HEK293 (cell line): ENCODE measurements at regions not wholly inside any gene's neighbourhood (a gene's known extent, or its start where the extent isn't known, plus 50 kb on each side); places are given as distances from the start of the nearest gene placed in this dataset.

Source experiments
- ZNF174 ChIP-seq: fragments of 450-650 bp; formaldehyde crosslinking; IDR thresholded peaks from 2 replicates; pipeline ENCODE4 v1.5.0; 2017; ENCODE audit warnings: missing biosample characterization, mild to moderate bottlenecking, missing genetic modification characterization
- ZNF280D ChIP-seq: fragments of 450-650 bp; formaldehyde crosslinking; IDR thresholded peaks from 2 replicates; pipeline ENCODE4 v1.5.1; 2016; ENCODE audit warnings: missing biosample characterization, missing genetic modification characterization
- ZNF292 ChIP-seq: fragments of 450-650 bp; formaldehyde crosslinking; IDR thresholded peaks from 2 replicates; pipeline ENCODE4 v1.5.1; 2016; ENCODE audit warnings: low read depth, missing biosample characterization, missing genetic modification characterization, borderline replicate concordance
- ZNF626 ChIP-seq: fragments of 450-650 bp; sonication (Bioruptor Pico); formaldehyde crosslinking; IDR thresholded peaks from 2 replicates; pipeline ENCODE4 v1.5.1; 2018; ENCODE audit warnings: missing biosample characterization, missing genetic modification characterization, inconsistent platforms
- ZNF660 ChIP-seq: fragments of 450-650 bp; IDR thresholded peaks from 2 replicates; pipeline ENCODE4 v1.5.1; 2018; ENCODE audit warnings: missing biosample characterization, mild to moderate bottlenecking, missing genetic modification characterization
- TF ChIP-seq, protein P1 (sequence below): fragments of 450-650 bp; formaldehyde crosslinking; IDR thresholded peaks from 2 replicates; pipeline ENCODE4 v1.5.1; 2016; ENCODE audit warnings: missing biosample characterization, missing genetic modification characterization
- TF ChIP-seq, protein P2 (sequence below): fragments of 450-650 bp; formaldehyde crosslinking; IDR thresholded peaks from 2 replicates; pipeline ENCODE4 v1.5.1; 2016; ENCODE audit warnings: missing biosample characterization, missing genetic modification characterization
- TF ChIP-seq, protein P3 (sequence below): fragments of 450-650 bp; formaldehyde crosslinking; IDR thresholded peaks from 2 replicates; pipeline ENCODE4 v1.5.1; 2016; ENCODE audit warnings: missing biosample characterization, missing genetic modification characterization

- TF ChIP-seq, protein P1, sequence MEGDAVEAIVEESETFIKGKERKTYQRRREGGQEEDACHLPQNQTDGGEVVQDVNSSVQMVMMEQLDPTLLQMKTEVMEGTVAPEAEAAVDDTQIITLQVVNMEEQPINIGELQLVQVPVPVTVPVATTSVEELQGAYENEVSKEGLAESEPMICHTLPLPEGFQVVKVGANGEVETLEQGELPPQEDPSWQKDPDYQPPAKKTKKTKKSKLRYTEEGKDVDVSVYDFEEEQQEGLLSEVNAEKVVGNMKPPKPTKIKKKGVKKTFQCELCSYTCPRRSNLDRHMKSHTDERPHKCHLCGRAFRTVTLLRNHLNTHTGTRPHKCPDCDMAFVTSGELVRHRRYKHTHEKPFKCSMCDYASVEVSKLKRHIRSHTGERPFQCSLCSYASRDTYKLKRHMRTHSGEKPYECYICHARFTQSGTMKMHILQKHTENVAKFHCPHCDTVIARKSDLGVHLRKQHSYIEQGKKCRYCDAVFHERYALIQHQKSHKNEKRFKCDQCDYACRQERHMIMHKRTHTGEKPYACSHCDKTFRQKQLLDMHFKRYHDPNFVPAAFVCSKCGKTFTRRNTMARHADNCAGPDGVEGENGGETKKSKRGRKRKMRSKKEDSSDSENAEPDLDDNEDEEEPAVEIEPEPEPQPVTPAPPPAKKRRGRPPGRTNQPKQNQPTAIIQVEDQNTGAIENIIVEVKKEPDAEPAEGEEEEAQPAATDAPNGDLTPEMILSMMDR, result no peak
- TF ChIP-seq ZNF626 (no peak), ZNF280D (no peak), ZNF292 (tag by site-specific recombination) (no peak), ZNF660 (no peak), ZNF174 (no peak)
- TF ChIP-seq, protein P2, sequence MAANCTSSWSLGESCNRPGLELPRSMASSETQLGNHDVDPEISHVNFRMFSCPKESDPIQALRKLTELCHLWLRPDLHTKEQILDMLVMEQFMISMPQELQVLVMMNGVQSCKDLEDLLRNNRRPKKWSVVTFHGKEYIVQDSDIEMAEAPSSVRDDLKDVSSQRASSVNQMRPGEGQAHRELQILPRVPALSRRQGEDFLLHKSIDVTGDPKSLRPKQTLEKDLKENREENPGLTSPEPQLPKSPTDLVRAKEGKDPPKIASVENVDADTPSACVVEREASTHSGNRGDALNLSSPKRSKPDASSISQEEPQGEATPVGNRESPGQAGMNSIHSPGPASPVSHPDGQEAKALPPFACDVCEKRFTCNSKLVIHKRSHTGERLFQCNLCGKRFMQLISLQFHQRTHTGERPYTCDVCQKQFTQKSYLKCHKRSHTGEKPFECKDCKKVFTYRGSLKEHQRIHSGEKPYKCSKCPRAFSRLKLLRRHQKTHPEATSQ (tag by site-specific recombination), result no peak
- TF ChIP-seq, protein P3, sequence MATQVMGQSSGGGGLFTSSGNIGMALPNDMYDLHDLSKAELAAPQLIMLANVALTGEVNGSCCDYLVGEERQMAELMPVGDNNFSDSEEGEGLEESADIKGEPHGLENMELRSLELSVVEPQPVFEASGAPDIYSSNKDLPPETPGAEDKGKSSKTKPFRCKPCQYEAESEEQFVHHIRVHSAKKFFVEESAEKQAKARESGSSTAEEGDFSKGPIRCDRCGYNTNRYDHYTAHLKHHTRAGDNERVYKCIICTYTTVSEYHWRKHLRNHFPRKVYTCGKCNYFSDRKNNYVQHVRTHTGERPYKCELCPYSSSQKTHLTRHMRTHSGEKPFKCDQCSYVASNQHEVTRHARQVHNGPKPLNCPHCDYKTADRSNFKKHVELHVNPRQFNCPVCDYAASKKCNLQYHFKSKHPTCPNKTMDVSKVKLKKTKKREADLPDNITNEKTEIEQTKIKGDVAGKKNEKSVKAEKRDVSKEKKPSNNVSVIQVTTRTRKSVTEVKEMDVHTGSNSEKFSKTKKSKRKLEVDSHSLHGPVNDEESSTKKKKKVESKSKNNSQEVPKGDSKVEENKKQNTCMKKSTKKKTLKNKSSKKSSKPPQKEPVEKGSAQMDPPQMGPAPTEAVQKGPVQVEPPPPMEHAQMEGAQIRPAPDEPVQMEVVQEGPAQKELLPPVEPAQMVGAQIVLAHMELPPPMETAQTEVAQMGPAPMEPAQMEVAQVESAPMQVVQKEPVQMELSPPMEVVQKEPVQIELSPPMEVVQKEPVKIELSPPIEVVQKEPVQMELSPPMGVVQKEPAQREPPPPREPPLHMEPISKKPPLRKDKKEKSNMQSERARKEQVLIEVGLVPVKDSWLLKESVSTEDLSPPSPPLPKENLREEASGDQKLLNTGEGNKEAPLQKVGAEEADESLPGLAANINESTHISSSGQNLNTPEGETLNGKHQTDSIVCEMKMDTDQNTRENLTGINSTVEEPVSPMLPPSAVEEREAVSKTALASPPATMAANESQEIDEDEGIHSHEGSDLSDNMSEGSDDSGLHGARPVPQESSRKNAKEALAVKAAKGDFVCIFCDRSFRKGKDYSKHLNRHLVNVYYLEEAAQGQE (tag by site-specific recombination), result no peak
These were observed 200.1 kb upstream of the GAP43 start for GRCh38 chr3:115423170-115423569.
